ENCODE measurements at regions not wholly inside any gene's neighbourhood (a gene's known extent, or its start where the extent isn't known, plus 50 kb on each side); places are given as distances from the start of the nearest gene placed in this dataset.

DNA sequence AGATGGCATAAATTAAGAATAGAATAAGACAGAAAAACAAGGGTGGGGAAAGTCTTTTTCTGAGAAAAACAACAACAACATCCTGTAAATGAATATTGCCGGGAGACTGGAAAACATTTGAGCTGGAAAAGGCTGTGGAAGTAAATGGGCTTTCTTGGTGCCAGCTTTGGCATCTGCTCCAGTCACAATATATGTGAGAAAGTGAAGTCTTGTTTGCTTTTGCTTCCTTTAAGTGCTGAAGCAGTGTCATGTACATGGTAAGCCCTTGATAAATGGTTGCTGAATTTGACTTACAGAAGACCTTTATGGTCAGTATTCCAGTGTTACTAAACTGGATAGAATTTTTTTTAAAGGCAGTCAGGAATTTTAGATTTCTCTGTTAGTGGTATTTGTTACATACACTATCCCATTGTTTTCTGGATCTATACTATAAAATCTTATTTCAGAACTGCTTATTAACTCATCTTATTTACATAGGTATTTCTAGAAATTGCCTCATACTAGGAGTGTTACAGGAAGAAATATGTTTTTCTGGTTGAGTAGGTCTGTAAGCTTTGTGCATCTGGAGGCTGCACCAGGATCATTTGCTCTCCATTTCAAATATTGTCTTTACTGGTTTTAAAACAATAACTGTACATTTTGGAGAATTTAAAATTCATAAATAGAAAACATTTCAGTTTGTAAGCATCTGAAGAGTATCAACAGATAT lies 201.7 kb upstream of the FOXP2 start:
- Histone ChIP-seq H3K27me3 (ENCODE audit: insufficient read depth, low read length) (no peaks in the 10 kb centered on the region), H3K9me2 (ENCODE audit: insufficient read depth) (no peaks in the 10 kb centered on the region), H3K27ac (ENCODE audit: low read depth, low read length) (no peak overlapping the region), H3K9ac (ENCODE audit: low read length) (no peak overlapping the region), H3K9me3 (ENCODE audit: control insufficient read depth in 1 of 2, insufficient read depth in 1 of 2, low read depth in 1 of 2, low read length in 2 of 2) (no peaks in the 10 kb centered on the region), H3K4me2 (ENCODE audit: low read length) (no peak overlapping the region), H3K4me3 (replicated peaks in 1 of 2; ENCODE audit: low read depth in 1 of 2, low read length in 2 of 2) (no peak overlapping the region), H3K79me2 (ENCODE audit: insufficient read depth, low read length) (no peaks in the 10 kb centered on the region), H4K20me1 (ENCODE audit: insufficient read depth) (no peaks in the 10 kb centered on the region), H3K36me3 (ENCODE audit: control insufficient read depth in 1 of 2, insufficient read depth in 2 of 2, low read length in 2 of 2) (no peaks in the 10 kb centered on the region), H3K4me1 (ENCODE audit: control insufficient read depth in 1 of 2, insufficient read depth in 2 of 2, low read length in 2 of 2) (no peaks in the 10 kb centered on the region), H2AFZ (ENCODE audit: low read depth, low read length, poor library complexity, severe bottlenecking) (no peak overlapping the region)
- intact Hi-C loops (cut with micrococcal nuclease), result no loop called here
- CTCF ChIA-PET, result no interaction called here
- POLR2A ChIA-PET, result no interaction called here
- RAD21 ChIA-PET (ENCODE audit: low non-redundant PET in 1 of 2, low total read pairs in 2 of 2, uncharacterized antibody in 2 of 2, unreplicated experiment in 2 of 2), result no interaction called here
- no TSS peak for BruUV-seq (replicated peaks)
- no peak for TF ChIP-seq ZNF274 (IDR thresholded peaks at IDR 0.05; ENCODE audit: low read depth, low read length)
- no peak for TF ChIP-seq FOSL1 (IDR thresholded peaks at IDR 0.05; ENCODE audit: low read depth)
- no peak for TF ChIP-seq CBX3 (IDR thresholded peaks at IDR 0.05; ENCODE audit: low read depth)
- TF ChIP-seq CTCF (IDR thresholded peaks at IDR 0.05 in 2 of 3, conservative IDR thresholded peaks at IDR 0.05 in 1 of 3; ENCODE audit: borderline replicate concordance in 1 of 3, insufficient read depth in 1 of 3, low read depth in 2 of 3, low read length in 2 of 3), result no peak
- no peak for TF ChIP-seq EZH2 (IDR thresholded peaks at IDR 0.05)
- TF ChIP-seq YY1 (IDR thresholded peaks at IDR 0.05; ENCODE audit: extremely low read depth, insufficient replicate concordance, low read depth, low read length), result no peak
- TF ChIP-seq EZH2phosphoT487 (IDR thresholded peaks at IDR 0.05; ENCODE audit: borderline replicate concordance), result no peak
- TF ChIP-seq CEBPB (IDR thresholded peaks at IDR 0.05; ENCODE audit: low read depth), result no peak
- TF ChIP-seq TCF7L2 (IDR thresholded peaks at IDR 0.05; ENCODE audit: borderline replicate concordance, extremely low read depth, insufficient read depth, insufficient read length), result no peak
- no peak for TF ChIP-seq JUND (IDR thresholded peaks at IDR 0.05)
- TF ChIP-seq EGR1 (IDR thresholded peaks at IDR 0.05; ENCODE audit: low read depth), result no peak
- TF ChIP-seq, protein P1, sequence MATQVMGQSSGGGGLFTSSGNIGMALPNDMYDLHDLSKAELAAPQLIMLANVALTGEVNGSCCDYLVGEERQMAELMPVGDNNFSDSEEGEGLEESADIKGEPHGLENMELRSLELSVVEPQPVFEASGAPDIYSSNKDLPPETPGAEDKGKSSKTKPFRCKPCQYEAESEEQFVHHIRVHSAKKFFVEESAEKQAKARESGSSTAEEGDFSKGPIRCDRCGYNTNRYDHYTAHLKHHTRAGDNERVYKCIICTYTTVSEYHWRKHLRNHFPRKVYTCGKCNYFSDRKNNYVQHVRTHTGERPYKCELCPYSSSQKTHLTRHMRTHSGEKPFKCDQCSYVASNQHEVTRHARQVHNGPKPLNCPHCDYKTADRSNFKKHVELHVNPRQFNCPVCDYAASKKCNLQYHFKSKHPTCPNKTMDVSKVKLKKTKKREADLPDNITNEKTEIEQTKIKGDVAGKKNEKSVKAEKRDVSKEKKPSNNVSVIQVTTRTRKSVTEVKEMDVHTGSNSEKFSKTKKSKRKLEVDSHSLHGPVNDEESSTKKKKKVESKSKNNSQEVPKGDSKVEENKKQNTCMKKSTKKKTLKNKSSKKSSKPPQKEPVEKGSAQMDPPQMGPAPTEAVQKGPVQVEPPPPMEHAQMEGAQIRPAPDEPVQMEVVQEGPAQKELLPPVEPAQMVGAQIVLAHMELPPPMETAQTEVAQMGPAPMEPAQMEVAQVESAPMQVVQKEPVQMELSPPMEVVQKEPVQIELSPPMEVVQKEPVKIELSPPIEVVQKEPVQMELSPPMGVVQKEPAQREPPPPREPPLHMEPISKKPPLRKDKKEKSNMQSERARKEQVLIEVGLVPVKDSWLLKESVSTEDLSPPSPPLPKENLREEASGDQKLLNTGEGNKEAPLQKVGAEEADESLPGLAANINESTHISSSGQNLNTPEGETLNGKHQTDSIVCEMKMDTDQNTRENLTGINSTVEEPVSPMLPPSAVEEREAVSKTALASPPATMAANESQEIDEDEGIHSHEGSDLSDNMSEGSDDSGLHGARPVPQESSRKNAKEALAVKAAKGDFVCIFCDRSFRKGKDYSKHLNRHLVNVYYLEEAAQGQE (IDR thresholded peaks at IDR 0.05; ENCODE audit: low read depth), result no peak
- TF ChIP-seq POLR2A (IDR thresholded peaks at IDR 0.05; ENCODE audit: borderline replicate concordance, extremely low read depth, insufficient read depth, insufficient read length), result no peak
- no peak for TF ChIP-seq ATF3 (IDR thresholded peaks at IDR 0.05)
- no peak for DNase-seq (ENCODE audit: low read depth, low spot score)
- no peak for ATAC-seq

All from HCT116 (cell line).